ENCODE measurements at regions not wholly inside any gene's neighbourhood (a gene's known extent, or its start where the extent isn't known, plus 50 kb on each side); places are given as distances from the start of the nearest gene placed in this dataset.

DNA sequence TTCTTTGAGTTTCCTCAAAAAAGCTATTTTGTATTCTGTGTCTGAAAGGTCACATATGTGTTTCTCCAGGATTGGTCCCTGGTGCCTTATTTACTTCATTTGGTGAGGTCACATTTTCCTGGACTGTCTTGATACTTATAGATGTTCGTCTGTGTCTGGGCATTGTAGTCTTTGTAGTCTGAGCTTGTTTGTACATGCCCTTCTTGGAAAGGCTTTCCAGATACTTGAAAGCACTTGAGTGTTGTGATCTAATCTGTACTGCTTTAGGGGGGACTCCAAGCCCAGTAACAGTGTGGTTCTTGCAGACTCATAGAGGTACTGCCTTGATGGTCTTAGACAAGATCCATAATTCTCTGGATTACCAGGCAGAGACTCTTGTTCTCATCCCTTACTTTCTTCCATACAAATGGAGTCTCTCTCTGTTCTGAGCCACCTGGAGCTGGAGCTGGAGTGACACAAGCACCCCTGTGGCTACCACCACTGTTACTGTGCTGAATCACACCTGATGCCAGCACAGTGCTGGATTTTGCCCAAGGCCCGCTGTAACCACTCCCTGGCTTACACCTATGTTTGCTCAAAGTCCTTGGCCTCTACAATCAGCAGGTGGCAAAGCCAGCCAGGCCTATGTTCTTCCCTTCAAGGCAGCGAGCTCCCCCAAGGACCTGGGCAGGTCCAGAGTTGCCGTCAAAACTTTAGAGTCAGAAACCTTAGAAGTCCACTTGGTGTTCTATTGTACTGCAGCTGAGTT, 72.3 kb upstream of the EFHC2 start:
- H3K4me1 Mint-ChIP-seq: no peaks in the 10 kb centered on the region
- Histone ChIP-seq H2BK5ac (ENCODE audit: insufficient read length, low read length) (no peak overlapping the region), H4K8ac (replicated peaks; ENCODE audit: insufficient read length, low read depth, low read length) (no peak overlapping the region), H3K9me3 (ENCODE audit: control insufficient read depth, low read depth, low read length) (peaks cover 20% of the 10 kb centered on the region), H3K23ac (ENCODE audit: insufficient read length, low read depth, low read length) (no peak overlapping the region), H3K14ac (ENCODE audit: insufficient read depth, low read length) (no peak overlapping the region), H3K4ac (ENCODE audit: low read depth, low read length) (no peak overlapping the region), H3T11ph (ENCODE audit: low read length) (no peak overlapping the region), H2BK15ac (ENCODE audit: low read depth, low read length) (no peak overlapping the region), H3K27me3 (ENCODE audit: insufficient read depth, low read length) (no peaks in the 10 kb centered on the region), H3K4me2 (ENCODE audit: insufficient read depth, insufficient read length, low read length) (no peak overlapping the region), H3K9ac (ENCODE audit: extremely low read depth, insufficient read length, low read length) (no peak overlapping the region), H3K79me2 (ENCODE audit: insufficient read depth, low read length) (no peaks in the 10 kb centered on the region), H4K5ac (ENCODE audit: insufficient read length, low read depth, low read length) (no peak overlapping the region), H2AK5ac (ENCODE audit: insufficient read length, low read length) (no peak overlapping the region), H2BK120ac (ENCODE audit: low read depth, low read length, poor library complexity, severe bottlenecking) (no peak overlapping the region), H2BK20ac (ENCODE audit: low read depth, low read length, poor library complexity, severe bottlenecking) (no peak overlapping the region), H2AFZ (ENCODE audit: low read length) (no peak overlapping the region), H2BK12ac (ENCODE audit: insufficient read length, low read depth, low read length) (no peak overlapping the region), H3K27ac (ENCODE audit: insufficient read length, low read depth, low read length) (no peak overlapping the region), H4K20me1 (ENCODE audit: control insufficient read depth, insufficient read depth, insufficient read length) (no peaks in the 10 kb centered on the region), H3K18ac (ENCODE audit: insufficient read length, low read depth, low read length) (no peak overlapping the region), H3K4me1 (ENCODE audit: insufficient read depth, low read length) (no peaks in the 10 kb centered on the region), H3K56ac (ENCODE audit: insufficient read length, low read depth, low read length) (no peak overlapping the region), H3K23me2 (ENCODE audit: insufficient read length, low read depth, low read length, poor library complexity, severe bottlenecking) (no peaks in the 10 kb centered on the region), H3K79me1 (ENCODE audit: insufficient read depth, low read depth, low read length, poor library complexity, severe bottlenecking) (no peaks in the 10 kb centered on the region), H4K91ac (ENCODE audit: insufficient read length, low read depth, low read length) (no peak overlapping the region)
- no peak for DNase-seq
- H3K4me3 Mint-ChIP-seq: no peak overlapping the region
- H3K9me3 Mint-ChIP-seq: peaks cover 65 to 66% of the 10 kb centered on the region in 2 experiments
- no peak overlapping the region for H3K27ac Mint-ChIP-seq
- WGBS (ENCODE audit: extremely low coverage, insufficient read length, low lambda C conversion rate): no CpG with 5 or more reads among the region's 4 CpGs
- H3K27me3 Mint-ChIP-seq (ENCODE audit: low read depth): no peaks in the 10 kb centered on the region
- TF ChIP-seq, protein P1, sequence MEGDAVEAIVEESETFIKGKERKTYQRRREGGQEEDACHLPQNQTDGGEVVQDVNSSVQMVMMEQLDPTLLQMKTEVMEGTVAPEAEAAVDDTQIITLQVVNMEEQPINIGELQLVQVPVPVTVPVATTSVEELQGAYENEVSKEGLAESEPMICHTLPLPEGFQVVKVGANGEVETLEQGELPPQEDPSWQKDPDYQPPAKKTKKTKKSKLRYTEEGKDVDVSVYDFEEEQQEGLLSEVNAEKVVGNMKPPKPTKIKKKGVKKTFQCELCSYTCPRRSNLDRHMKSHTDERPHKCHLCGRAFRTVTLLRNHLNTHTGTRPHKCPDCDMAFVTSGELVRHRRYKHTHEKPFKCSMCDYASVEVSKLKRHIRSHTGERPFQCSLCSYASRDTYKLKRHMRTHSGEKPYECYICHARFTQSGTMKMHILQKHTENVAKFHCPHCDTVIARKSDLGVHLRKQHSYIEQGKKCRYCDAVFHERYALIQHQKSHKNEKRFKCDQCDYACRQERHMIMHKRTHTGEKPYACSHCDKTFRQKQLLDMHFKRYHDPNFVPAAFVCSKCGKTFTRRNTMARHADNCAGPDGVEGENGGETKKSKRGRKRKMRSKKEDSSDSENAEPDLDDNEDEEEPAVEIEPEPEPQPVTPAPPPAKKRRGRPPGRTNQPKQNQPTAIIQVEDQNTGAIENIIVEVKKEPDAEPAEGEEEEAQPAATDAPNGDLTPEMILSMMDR (conservative IDR thresholded peaks at IDR 0.05): no peak
- H3K36me3 Mint-ChIP-seq (ENCODE audit: insufficient read depth in 1 of 3, low read depth in 3 of 3): peaks cover 0 to 5% (median 3%) of the 10 kb centered on the region in 3 experiments; a peak in 3 of 7 replicates

All from H9 (cell line).